ENCODE measurements at regions not wholly inside any gene's neighbourhood (a gene's known extent, or its start where the extent isn't known, plus 50 kb on each side); places are given as distances from the start of the nearest gene placed in this dataset.

DNA sequence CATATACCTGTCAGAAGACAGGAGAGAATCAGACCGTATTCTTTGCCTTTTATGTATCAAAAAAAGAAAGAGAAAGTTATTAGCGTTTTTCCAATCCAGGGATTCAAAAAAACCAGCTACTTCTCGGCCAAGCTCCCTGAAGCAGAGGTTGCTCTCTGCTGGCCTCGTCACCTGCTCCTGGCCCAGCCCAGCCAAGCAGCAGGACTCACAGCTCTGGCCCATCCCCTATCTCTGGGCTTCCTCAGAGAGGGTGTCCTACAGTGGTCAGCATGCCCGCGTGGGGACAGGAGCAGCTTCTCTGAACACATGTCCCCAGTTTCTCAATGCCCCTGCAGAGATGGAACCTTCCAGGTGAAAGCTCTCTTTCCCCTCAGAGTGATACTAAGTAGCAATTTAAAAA is 209.0 kb downstream of the URI1 start:
- DNase-seq (ENCODE audit: low read depth) = no peak

- no peak for DNase-seq (ENCODE audit: low read depth)
Measured at GRCh38 chr19:30152510-30153291, 210.7 kb downstream of the URI1 start.

DNA sequence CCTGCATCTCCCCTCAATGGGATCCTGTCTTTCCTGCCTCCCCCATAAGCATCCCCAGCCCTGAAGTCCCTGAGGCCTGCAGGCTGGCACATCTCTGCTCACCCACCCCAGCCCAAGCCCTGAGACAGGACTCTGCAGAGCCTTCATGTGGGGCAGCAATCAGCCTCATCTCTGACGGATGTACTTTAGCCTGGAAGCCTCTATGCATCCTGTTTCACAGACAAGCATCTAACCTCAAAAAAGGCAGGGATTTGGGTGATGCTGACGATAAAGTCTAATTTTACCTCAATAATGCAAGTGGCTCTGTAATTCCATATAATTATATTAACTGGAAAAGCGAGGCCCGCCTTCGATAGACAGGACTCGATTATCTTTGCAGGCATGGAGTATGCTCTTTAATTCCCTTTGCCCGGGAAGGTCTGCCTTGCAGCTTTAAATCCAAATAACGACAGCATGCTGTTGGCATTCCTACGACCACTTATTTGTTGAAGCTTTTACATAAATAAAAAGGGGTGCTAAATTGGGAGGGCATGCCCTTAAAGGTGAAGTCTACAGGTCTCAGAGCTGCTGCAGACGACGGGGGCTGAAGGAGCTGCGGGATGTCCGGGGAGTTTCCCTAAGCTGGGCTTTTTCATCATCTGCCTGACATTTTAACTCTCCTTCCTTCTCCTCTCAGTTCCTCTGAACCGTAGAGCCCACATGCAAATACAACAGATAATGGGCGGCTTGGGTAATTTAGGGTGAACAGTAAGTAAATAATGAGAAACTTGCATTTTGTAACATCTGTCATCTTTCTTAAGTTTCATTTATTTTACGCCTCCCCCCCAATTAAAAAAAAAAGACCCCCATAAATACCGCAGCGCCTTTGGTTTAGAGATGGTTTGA is 211.5 kb downstream of the URI1 start:
- no peak for DNase-seq (ENCODE audit: low read depth)

DNA sequence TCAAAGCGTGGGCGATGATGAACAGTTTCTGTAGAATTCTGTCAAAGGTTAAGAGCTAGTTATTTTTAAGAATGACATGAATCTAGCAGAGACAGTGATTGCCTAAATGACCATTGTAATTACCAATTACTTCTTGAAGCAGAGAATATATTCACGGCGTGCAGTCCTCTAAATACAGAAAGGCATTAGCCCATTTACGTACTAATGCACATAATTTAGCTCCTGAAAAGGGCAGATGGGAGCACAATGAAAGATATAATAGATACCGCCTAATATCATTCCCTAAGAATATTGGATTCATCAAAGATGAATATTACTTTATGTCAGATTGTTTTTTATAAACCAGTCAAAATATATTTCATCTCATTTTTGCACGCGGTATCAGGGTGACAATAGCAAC is 212.4 kb downstream of the URI1 start:
- DNase-seq (ENCODE audit: low read depth) = no peak

DNA sequence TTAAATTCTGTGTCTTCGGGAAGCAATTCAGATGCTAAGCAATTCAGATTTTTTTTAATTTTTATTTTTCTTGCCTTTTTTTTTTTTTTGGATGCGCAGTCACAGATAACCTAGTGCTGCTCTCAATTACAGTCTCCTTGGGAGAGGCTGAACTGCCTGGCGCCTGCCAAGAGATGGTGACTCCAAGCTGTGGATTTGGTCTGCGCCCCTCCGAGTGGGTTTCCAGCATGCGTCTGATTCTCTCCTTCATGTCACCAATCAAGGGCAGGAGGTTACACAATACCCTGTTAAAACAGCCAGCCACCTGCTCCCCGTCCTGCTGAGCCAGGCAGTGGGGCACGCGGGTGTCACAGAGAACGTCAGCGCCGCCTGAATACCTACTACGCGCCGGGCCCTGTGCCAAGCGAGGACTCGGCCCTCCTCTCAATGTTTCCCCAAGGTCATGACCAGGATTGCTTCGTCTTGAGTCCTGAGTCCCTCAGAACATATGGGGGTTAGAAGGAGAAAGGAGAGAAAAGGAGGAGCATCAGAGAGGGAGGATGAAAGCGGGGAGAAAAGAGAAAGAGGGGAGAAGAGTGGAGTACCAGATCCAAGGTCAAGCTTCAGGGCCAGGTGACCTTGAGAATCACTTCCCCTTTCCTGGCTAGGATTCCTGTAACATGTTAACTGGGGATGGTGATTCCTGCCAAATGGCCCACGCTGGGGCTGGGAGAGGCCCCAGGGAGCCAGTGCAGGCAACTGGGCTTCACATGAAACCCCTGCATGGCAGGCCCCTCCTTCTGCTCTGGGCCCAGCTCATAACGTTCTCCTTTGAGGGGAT is 213.6 kb downstream of the URI1 start:
- no peak for DNase-seq (ENCODE audit: low read depth)

GRCh38 chr19:30156646-30157045 is 214.6 kb downstream of the URI1 start:
- no peak for DNase-seq (ENCODE audit: low read depth)

DNA sequence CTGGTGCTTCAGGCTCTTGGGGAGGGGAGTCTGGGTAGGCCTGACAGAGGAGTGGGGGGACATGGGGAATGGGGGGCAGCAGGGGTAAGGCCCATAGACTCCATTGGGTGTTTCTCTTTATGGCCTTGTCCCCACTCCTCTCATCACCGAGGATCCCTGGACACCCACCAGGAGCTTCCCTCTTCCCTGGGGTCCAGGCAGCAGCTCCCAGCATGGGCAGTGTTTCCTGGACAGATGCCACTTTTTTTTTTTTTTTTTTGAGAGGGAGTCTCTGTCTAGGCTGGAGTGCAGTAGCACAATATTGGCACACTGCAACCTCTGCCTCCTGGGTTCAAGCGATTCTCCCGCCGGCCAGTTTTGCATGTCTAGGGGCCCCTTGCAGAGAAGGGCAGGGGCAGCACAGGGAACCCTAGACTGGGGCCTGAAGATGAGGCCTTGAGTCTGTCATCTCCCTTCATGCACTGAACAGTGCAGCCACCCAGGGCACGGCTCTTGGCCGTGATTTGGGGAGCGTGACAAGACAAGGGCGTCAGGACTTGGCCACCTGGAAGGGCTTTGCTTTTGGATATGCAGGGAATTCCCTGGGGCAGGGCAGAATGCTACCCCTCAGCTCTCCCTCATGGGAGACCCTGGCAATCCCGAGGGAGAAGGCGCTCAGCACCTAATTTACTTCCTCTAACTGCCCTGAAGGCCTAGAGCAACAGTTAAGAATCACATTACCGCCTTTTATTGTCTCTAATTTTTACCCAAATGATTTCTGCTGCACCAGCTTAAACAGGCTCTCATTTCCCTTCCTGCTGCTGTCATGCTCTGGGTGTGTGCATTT is 213.9 kb upstream of the ZNF536 start:
- DNase-seq (ENCODE audit: low read depth) = no peak

- DNase-seq (ENCODE audit: low read depth) = no peak
Measured at GRCh38 chr19:30158893-30159245, 213.3 kb upstream of the ZNF536 start.

DNA sequence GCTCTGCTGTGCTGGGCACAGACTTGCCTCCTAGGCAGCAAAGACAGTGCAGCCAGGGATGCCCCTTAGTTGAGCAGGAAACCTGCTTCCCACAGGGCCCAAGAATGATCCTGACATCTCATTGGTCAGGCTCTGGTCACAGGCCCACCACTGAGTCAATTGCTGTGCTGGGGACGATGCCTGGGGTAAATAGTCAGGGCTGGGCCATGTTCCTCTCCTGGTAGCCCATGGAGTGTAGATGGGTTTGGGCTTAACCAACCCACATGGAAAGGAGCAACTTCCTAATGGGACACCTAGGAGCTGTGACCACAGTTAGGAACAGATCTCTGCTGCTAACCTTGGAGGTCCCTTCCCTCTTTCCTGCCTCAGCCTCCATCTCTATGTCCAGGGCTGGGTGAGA is 212.5 kb upstream of the ZNF536 start:
- DNase-seq (ENCODE audit: low read depth) = no peak

GRCh38 chr19:30160426-30160825 is 211.8 kb upstream of the ZNF536 start:
- no peak for DNase-seq (ENCODE audit: low read depth)

GRCh38 chr19:30161021-30161655 is 211.0 kb upstream of the ZNF536 start:
- DNase-seq (ENCODE audit: low read depth) = no peak

GRCh38 chr19:30161770-30162169 is 210.4 kb upstream of the ZNF536 start:
- no peak for DNase-seq (ENCODE audit: low read depth)

DNA sequence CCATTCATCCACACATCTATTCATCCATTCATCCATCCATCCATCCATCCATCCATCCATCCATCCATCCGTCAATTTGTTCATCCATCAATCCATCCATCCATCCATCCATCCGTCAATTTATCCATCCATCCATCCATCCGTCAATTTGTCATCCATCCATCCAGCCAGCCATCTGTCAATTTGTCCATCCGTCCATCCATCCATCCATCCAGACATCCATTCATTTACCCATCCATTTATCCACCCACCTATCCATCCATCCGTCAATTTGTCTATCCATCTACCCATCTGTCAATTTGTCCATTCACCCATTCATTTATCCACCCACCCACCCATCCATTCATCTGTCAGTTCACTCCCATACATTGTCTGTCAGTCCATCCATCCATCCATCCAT is 209.5 kb upstream of the ZNF536 start:
- DNase-seq (ENCODE audit: low read depth) = no peak

DNA sequence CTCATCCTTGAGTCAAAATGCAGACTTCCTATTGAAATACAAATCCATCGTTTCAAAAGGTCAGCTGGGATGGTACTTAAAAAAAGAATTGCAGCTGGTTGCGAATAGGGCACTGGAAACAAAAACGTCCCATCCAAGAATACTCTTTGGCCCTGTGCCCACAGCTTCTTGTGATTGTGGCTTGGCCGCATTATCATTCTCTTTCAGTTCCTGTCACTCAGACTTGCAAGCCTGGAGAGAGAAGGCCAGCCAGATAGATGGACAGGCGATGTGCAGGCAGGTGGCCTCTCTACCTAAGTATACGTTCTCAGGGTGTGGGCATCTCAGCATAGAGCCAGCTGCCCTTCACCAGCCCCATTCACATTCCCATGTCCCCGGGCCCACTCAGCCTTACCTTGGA is 208.5 kb upstream of the ZNF536 start:
- no peak for DNase-seq (ENCODE audit: low read depth)

DNA sequence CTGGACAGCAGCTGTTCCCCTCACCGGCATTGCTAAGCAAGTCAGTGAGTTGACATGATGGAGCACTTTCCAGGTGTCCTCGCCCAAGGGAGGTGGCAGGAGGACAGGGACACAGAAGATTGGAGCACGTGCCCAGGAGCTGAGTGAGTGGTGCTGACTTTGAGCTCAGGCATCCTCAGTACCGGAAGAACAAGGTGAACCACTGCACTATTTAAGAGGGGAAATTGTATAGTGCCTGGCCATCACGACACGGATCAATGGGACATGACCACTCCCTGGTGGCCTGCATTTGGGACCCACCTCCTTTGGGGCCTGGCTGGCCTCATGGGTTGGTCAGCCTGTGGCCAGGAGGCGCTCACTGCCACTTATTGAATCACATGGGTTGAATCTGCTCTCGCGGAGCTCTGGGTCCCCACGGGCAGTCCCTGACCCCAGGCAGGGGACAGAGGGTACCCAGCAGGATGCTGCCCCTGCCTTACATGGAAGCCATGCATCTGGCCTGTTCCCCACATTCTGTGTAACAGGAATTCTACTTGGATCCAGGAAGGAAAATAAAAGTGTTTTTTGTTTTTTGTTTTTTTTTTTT is 206.9 kb upstream of the ZNF536 start:
- no peak for DNase-seq (ENCODE audit: low read depth)

- no peak for DNase-seq (ENCODE audit: low read depth)
Measured at GRCh38 chr19:30167206-30167868, 204.8 kb upstream of the ZNF536 start.

DNA sequence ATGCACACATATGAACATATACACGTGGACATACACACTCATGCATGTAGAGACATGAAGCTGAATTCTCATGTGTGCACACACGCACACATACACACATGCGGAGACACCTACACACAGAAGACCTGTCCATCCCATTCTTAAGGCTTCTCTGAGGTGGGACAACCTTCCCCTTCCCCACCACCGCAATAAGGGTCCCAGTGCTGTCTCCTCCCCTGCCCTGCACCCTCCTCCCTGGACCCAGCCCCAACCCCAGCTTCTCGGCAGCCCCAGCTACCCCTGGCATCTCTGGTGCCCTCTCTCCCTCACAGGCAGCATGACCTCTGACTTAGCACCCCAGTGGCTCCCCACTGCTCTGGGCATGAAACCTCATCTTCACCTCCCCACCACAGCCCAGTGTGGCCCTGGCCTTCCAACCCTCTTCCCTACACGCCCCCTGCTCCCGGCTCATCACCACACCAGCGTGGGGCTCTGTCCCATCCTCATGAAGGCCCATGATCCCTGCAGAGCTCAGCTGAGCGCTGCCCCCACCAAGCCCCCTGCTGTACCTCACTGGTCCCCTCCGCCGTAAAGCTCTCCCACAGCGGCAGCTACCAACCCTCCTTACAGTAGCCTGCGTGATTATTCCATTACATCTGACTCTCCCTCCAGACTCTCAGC is 204.1 kb upstream of the ZNF536 start:
- no peak for DNase-seq (ENCODE audit: low read depth)

GRCh38 chr19:30168760-30169159 is 203.4 kb upstream of the ZNF536 start:
- DNase-seq (ENCODE audit: low read depth) = no peak

All from myocyte (in vitro differentiated cells).